Stomach (tissue), 8 donors: ENCODE measurements at regions not wholly inside any gene's neighbourhood (a gene's known extent, or its start where the extent isn't known, plus 50 kb on each side); places are given as distances from the start of the nearest gene placed in this dataset.
"Not testable (repeated sequence)": the region's sequence is repeated elsewhere in the genome, so short reads cannot be mapped to it uniquely, and the experiment has no call there.

Experiments used
- DNase-seq, 2 donors: peaks; one replicate each; pipeline versions ENCODE4 v3.0.0 to v3.0.0-alpha.2; 2013 to 2019
- H3K27ac ChIP-seq, 5 donors: fragments of 200-600 bp in 4 of 5; sonication (generic) in 4 of 5; one replicate each; pipeline ENCODE4 v1.5.1; 2013 to 2019; ENCODE audit warnings: mild to moderate bottlenecking in 1 of 5, moderate library complexity in 1 of 5
- H3K27me3 ChIP-seq, 3 donors: fragments of 200-600 bp; sonication (generic); one replicate each; pipeline ENCODE4 v1.5.1; 2017 to 2019; ENCODE audit warnings: mixed run types in 1 of 3
- H3K36me3 ChIP-seq, 4 donors: fragments of 200-600 bp; sonication (generic); 1 replicate in 3 of 4; 2 replicates in 1 of 4; pipeline ENCODE4 v1.5.1; 2016 to 2019
- H3K4me1 ChIP-seq, 4 donors: fragments of 200-600 bp; sonication (generic); one replicate each; pipeline ENCODE4 v1.5.1; 2016 to 2019
- H3K4me3 ChIP-seq, 4 donors: fragments of 200-600 bp; sonication (generic) in 3 of 4; one replicate each; pipeline ENCODE4 v1.5.1; 2016 to 2019; ENCODE audit warnings: mild to moderate bottlenecking in 1 of 4
- H3K9me3 ChIP-seq, 4 donors: fragments of 200-600 bp; sonication (generic); one replicate each; pipeline ENCODE4 v1.5.1; 2016 to 2019
- EP300 ChIP-seq: sonication (generic); formaldehyde crosslinking; IDR thresholded peaks from one replicate; pipeline ENCODE4 v1.6.1; 2017; ENCODE audit warnings: antibody characterized with exemption
- POLR2A ChIP-seq, 4 donors: fragments of 450-650 bp; IDR thresholded peaks; one replicate each; pipeline ENCODE4 v1.6.1; 2016; ENCODE audit warnings: antibody characterized with exemption in 4 of 4, control low read depth in 2 of 4, mild to moderate bottlenecking in 1 of 4, moderate library complexity in 1 of 4
- POLR2AphosphoS5 ChIP-seq, 3 donors: sonication (generic); formaldehyde crosslinking; IDR thresholded peaks; one replicate each; pipeline ENCODE4 v1.6.1; 2016; ENCODE audit warnings: antibody characterized with exemption in 3 of 3
- WGBS, 5 donors: extraction: QIAGEN DNeasy Blood & Tissue Kit in 3 of 5; methylation state at CpG; one replicate each; pipeline versions ENCODE4 v1.1.5 to v1.1.7; 2013 to 2018; 5-methylcytosine and 5-hydroxymethylcytosine counted together
- intact Hi-C: fragments of 100-400 bp; cut with DNase I; formaldehyde crosslinking; loops from one replicate; pipeline ENCODE4 v1.15.1; 2023; ENCODE audit warnings: low total_unique reads
- TF ChIP-seq, protein P1 (sequence below), 7 experiments: fragments of 450-650 bp in 4 of 7; fragments of 200-600 bp in 3 of 7; sonication (generic) in 3 of 7; IDR thresholded peaks; one replicate each; pipeline ENCODE4 v1.5.1; 2016 to 2019; ENCODE audit warnings: antibody characterized with exemption in 7 of 7, control low read depth in 2 of 7, mild to moderate bottlenecking in 1 of 7
- donor health status: healthy with polysubstance abuse.
- donor health status: Bipolar disorder and iron deficiency.
- donor health status: healthy.

DNA sequence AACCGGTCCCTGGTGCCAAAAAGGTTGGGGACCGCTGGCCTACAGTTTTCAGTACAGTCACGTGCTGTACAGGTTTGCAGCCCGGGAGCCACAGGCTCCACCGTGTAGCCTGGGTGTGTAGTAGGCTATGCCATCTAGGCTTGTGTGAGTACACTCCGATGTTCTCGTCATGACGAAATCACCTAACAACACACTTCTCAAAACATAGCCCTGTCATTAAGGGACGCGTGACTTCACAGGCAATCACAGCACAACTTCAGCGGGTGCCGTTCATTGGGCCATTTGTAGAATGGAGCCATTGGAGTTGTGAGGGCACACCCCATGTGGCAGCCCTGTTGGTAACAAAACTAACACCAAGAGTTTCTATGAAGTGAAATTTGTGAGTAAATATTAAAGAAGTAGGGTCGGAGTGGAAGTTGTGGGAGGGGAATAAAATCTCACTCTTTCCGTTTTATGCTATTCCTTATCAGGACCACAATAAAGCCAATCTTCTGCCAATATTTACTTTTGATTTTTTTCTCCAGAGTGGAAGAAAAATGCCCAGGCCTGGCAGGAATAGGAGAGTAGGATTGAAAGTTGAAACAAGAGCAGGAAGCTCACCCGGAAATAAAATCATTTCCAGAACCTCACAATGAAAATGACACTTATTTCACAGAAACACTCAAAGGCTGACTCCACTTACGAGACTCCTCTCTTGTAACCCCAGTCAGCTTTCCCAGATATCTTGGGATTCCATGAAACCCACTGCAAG, 63.7 kb upstream of the PTPN1 start:
- 32 to 55% (median 37%) methylated on average over 15 to 16 of the region's 16 CpGs for whole genome bisulfite sequencing, 5 donors
- intact Hi-C loops = no loop called here
- H3K4me3 ChIP-seq = no peak overlapping the region
- DNase-seq = peak; percentile 50 to 83
- H3K9me3 ChIP-seq = no peaks in the 10 kb centered on the region
- no peak for TF ChIP-seq POLR2A (IDR thresholded peaks at IDR 0.05)
- TF ChIP-seq, protein P1, sequence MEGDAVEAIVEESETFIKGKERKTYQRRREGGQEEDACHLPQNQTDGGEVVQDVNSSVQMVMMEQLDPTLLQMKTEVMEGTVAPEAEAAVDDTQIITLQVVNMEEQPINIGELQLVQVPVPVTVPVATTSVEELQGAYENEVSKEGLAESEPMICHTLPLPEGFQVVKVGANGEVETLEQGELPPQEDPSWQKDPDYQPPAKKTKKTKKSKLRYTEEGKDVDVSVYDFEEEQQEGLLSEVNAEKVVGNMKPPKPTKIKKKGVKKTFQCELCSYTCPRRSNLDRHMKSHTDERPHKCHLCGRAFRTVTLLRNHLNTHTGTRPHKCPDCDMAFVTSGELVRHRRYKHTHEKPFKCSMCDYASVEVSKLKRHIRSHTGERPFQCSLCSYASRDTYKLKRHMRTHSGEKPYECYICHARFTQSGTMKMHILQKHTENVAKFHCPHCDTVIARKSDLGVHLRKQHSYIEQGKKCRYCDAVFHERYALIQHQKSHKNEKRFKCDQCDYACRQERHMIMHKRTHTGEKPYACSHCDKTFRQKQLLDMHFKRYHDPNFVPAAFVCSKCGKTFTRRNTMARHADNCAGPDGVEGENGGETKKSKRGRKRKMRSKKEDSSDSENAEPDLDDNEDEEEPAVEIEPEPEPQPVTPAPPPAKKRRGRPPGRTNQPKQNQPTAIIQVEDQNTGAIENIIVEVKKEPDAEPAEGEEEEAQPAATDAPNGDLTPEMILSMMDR (IDR thresholded peaks at IDR 0.05) = no peak
- TF ChIP-seq POLR2AphosphoS5 (IDR thresholded peaks at IDR 0.05) = no peak
- TF ChIP-seq EP300 = no peak
- peaks cover 27 to 49% (median 33%) of the 10 kb centered on the region in 4 donors for H3K4me1 ChIP-seq
- peak overlapping the region; percentile 49 to 84 (median 71) for H3K27ac ChIP-seq
- H3K27me3 ChIP-seq = no peaks in the 10 kb centered on the region
- no peaks in the 10 kb centered on the region for H3K36me3 ChIP-seq

DNA sequence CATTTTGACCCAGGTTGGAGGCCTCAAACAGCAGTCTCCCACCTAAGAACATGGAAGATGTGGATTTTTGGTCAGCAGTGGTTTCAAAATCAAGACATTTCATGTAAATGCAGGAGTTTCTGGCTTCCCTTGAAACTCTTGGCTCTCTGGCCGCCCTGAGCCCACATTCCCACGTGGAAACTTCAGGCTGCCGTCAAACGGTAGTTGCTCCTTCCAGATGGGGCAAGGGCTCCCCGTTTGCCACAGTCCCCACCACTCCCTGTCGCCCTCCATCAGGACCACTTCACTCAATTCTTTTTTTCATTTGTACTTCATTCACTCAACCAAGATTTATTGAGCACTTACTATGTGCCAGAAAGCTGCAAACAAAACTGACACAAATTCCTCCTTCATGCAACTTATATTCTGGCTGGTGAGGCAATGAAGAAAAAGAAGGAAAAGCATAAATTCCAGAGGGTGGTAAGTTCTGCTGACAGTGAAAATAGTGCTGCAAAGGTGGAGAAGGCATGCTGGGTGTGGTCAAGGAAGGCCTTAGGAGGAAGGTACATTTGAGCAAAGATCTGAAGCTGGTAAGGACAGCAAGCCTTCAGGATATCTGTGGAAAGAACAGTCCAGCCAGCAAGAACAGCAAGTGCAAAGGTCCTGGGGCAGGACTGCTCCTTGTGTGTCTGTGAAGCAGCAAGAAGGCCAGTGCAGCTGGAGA, 62.9 kb upstream of the PTPN1 start:
- no peak for DNase-seq
- H3K9me3 ChIP-seq = no peaks in the 10 kb centered on the region
- 70 to 90% (median 89%) methylated on average over 6 of the region's 6 CpGs for WGBS, 5 donors
- peaks cover 24 to 44% (median 35%) of the 10 kb centered on the region in 4 donors for H3K4me1 ChIP-seq
- no peak overlapping the region for H3K4me3 ChIP-seq
- H3K36me3 ChIP-seq = no peaks in the 10 kb centered on the region
- TF ChIP-seq POLR2AphosphoS5 (IDR thresholded peaks at IDR 0.05) (no peak), EP300 (no peak), POLR2A (IDR thresholded peaks at IDR 0.05) (no peak)
- TF ChIP-seq, protein P1 (IDR thresholded peaks at IDR 0.05) = no peak
- peak overlapping the region; percentile 49 to 84 (median 71) for H3K27ac ChIP-seq
- H3K27me3 ChIP-seq = no peaks in the 10 kb centered on the region
- intact Hi-C loops = no loop called here

GRCh38 chr20:50447817-50448216, 62.4 kb upstream of the PTPN1 start:
- WGBS, 5 donors = 87 to 94% (median 90%) methylated on average over 6 to 7 of the region's 7 CpGs
- peaks cover 23 to 40% (median 34%) of the 10 kb centered on the region in 4 donors for H3K4me1 ChIP-seq
- no peak for TF ChIP-seq POLR2A (IDR thresholded peaks at IDR 0.05)
- TF ChIP-seq, protein P1 (IDR thresholded peaks at IDR 0.05) = no peak
- no peak for TF ChIP-seq EP300
- TF ChIP-seq POLR2AphosphoS5 (IDR thresholded peaks at IDR 0.05) = no peak
- no peaks in the 10 kb centered on the region for H3K27me3 ChIP-seq
- no peaks in the 10 kb centered on the region for H3K36me3 ChIP-seq
- H3K27ac ChIP-seq = no peak overlapping the region
- no peaks in the 10 kb centered on the region for H3K9me3 ChIP-seq
- H3K4me3 ChIP-seq = no peak overlapping the region
- no peak for DNase-seq
- intact Hi-C loops = no loop called here

DNA sequence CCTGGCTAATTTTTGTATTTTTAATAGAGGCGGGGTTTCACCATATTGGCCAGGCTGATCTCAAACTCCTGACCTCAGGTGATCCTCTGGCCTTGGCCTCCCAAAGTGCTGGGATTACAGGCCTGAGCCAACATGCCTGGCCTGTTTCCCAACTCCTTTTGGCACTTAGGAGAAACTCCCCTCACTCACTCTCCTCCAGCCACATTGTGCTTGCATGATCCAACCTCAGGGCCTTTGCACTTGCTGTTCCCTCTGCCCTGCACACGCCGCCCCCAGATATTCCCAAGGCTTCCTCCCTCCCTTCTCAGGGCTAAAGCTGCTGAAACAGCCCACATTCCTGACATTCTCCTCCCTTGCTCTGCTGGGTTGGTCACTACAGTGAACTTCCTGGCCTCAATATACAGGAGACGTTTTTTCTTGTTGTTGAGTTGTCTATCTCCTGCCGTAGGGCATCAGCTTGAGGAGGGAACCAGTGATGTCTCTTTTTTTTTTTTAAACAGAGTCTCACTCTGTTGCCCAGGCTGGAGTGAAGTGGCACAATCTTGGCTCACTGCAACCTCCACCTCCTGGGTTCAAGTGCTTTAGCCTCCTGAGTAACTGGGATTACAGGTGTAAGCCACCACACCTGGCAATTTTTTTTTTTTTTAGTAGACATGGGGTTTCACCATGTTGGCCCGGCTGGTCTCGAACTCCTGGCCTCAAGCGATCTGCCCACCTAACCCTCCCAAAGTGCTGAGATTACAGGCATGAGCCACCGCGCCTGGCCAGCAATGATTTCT, 61.4 kb upstream of the PTPN1 start:
- H3K36me3 ChIP-seq, intact Hi-C loops, H3K4me3 ChIP-seq, H3K27me3 ChIP-seq, H3K9me3 ChIP-seq, DNase-seq: not testable (repeated sequence)
- 90 to 94% (median 94%) methylated on average over 10 of the region's 10 CpGs for WGBS, 5 donors
- Histone ChIP-seq H3K27ac (peak overlapping the region in 1 of 5 donors; percentile 6), H3K4me1 (peaks cover 23 to 40% (median 32%) of the 10 kb centered on the region in 4 donors)
